Endothelial cell of umbilical vein (primary cell): ENCODE measurements at regions not wholly inside any gene's neighbourhood (a gene's known extent, or its start where the extent isn't known, plus 50 kb on each side); places are given as distances from the start of the nearest gene placed in this dataset.

Experiments used
- BruUV-seq: library from RNA; stranded (reverse); fragments of 400-500 nt; replicated peaks from 2 replicates; lab custom pipeline; 2021; lab: Mats Ljungman, UMichigan
- CTCF ChIA-PET: fragments of 300-600, 350-600 bp; sonication (Branson Sonifier 250); formaldehyde crosslinking; loops from one replicate; lab custom pipeline; 2021; ENCODE audit warnings: antibody characterized with exemption, inconsistent platforms; lab: Charles Lee
- POLR2A ChIA-PET: fragments of 300-600, 350-600 bp; sonication (Branson Sonifier 250); formaldehyde crosslinking; loops from one replicate; lab custom pipeline; 2021; ENCODE audit warnings: antibody characterized with exemption, inconsistent platforms; lab: Charles Lee
- DNase-seq: peaks from one replicate; pipeline ENCODE4 v3.0.0-alpha.2; 2011; ENCODE audit warnings: low read depth, low spot score
- FAIRE-seq: peaks from 2 replicates; lab custom pipeline; 2011; peaks lifted over from hg19 to GRCh38; lab: Jason Lieb, UNC
- H2AFZ ChIP-seq: 2 replicates; pipeline ENCODE4 v1.6.0; 2012; ENCODE audit warnings: low read depth, low read length, control low read depth, inconsistent platforms
- H3K27ac ChIP-seq: 2 replicates; pipeline ENCODE4 v1.5.1; 2011; ENCODE audit warnings: low read depth, mild to moderate bottlenecking, control low read depth, low read length, moderate library complexity; ENCODE audit not compliant: insufficient read depth
- H3K27me3 ChIP-seq, 2 experiments: 2 replicates each; pipeline versions ENCODE4 v1.6.0 to v1.6.1; 2011; ENCODE audit warnings: low read length in 2 of 2, mixed read lengths in 1 of 2; ENCODE audit not compliant: control insufficient read depth in 2 of 2, insufficient read depth in 2 of 2
- H3K36me3 ChIP-seq, 2 experiments: 2 replicates in 1 of 2; 3 replicates in 1 of 2; pipeline ENCODE4 v1.5.1; 2011; ENCODE audit warnings: low read length in 2 of 2, mild to moderate bottlenecking in 1 of 2, moderate library complexity in 1 of 2; ENCODE audit not compliant: control insufficient read depth in 2 of 2, insufficient read depth in 2 of 2; ENCODE audit errors: extremely low read depth in 1 of 2
- H3K4me1 ChIP-seq: 3 replicates; pipeline ENCODE4 v1.5.1; 2011; ENCODE audit warnings: mild to moderate bottlenecking, low read length; ENCODE audit not compliant: control insufficient read depth, insufficient read depth; ENCODE audit errors: extremely low read depth
- H3K4me2 ChIP-seq: 2 replicates; pipeline ENCODE4 v1.6.1; 2011; ENCODE audit warnings: low read length, control low read depth, mixed read lengths; ENCODE audit not compliant: insufficient read depth
- H3K4me3 ChIP-seq, 3 experiments: fragments of 200-600 bp in 1 of 3; sonication (generic), shearing (Covaris generic) in 1 of 3; replicated peaks in 1 of 3; 2 replicates each; pipeline ENCODE4 v1.5.1; 2011 to 2016; ENCODE audit warnings: control low read depth in 3 of 3, low read length in 3 of 3, mild to moderate bottlenecking in 2 of 3, inconsistent platforms in 1 of 3, low read depth in 1 of 3, moderate library complexity in 1 of 3; ENCODE audit not compliant: insufficient read depth in 1 of 3
- H3K79me2 ChIP-seq: 2 replicates; pipeline ENCODE4 v1.6.0; 2012; ENCODE audit warnings: low read length, inconsistent platforms; ENCODE audit not compliant: control insufficient read depth, insufficient read depth
- H3K9ac ChIP-seq: replicated peaks from 2 replicates; pipeline ENCODE3; 2011; ENCODE audit warnings: low read length, control low read depth; ENCODE audit not compliant: insufficient read depth; ENCODE audit errors: extremely low read depth
- H3K9me1 ChIP-seq: replicated peaks from 3 replicates; pipeline ENCODE4 v1.6.0; 2011; ENCODE audit warnings: mild to moderate bottlenecking, low read length; ENCODE audit not compliant: control insufficient read depth, insufficient read depth; ENCODE audit errors: extremely low read depth
- H3K9me3 ChIP-seq: replicated peaks from 2 replicates; pipeline ENCODE4 v1.5.1; 2012; ENCODE audit warnings: low read length, inconsistent platforms; ENCODE audit not compliant: control insufficient read depth, insufficient read depth
- H4K20me1 ChIP-seq: replicated peaks from 2 replicates; pipeline ENCODE3; 2011; ENCODE audit warnings: mild to moderate bottlenecking, low read length; ENCODE audit not compliant: control insufficient read depth, insufficient read depth; ENCODE audit errors: extremely low read depth
- EZH2 ChIP-seq: IDR thresholded peaks from 2 replicates; pipeline ENCODE4 v1.6.1; 2012; ENCODE audit warnings: borderline replicate concordance, low read depth, mild to moderate bottlenecking, moderate library complexity, low read length, inconsistent platforms; ENCODE audit not compliant: severe bottlenecking
- GATA2 ChIP-seq: IDR thresholded peaks from 2 replicates; pipeline ENCODE4 v1.7.0; 2011; ENCODE audit warnings: low read depth, mild to moderate bottlenecking, moderate library complexity, mixed read lengths, low read length; ENCODE audit not compliant: insufficient read length, insufficient read depth
- dilution Hi-C: fragments of 300-500 bp; cut with MboI; formaldehyde crosslinking; loops from one replicate; pipeline ENCODE4 v1.15.0; 2019; ENCODE audit warnings: low sequenced_read_pairs; ENCODE audit not compliant: extremely low pct_ligation_motif_present
- intact Hi-C: fragments of 100-400 bp; cut with micrococcal nuclease; formaldehyde crosslinking; loops from one replicate; pipeline ENCODE4 v1.10.0; 2022
- TF ChIP-seq, protein P1 (sequence below), 2 donors: IDR thresholded peaks; 1 replicate in 1 of 2; 2 replicates in 1 of 2; pipeline ENCODE4 v1.5.1; 2011; ENCODE audit warnings: low read length in 2 of 2, mild to moderate bottlenecking in 2 of 2, moderate library complexity in 2 of 2, control low read depth in 1 of 2, inconsistent platforms in 1 of 2, low read depth in 1 of 2; ENCODE audit not compliant: insufficient read depth in 1 of 2; ENCODE audit errors: extremely low read depth in 1 of 2

DNA sequence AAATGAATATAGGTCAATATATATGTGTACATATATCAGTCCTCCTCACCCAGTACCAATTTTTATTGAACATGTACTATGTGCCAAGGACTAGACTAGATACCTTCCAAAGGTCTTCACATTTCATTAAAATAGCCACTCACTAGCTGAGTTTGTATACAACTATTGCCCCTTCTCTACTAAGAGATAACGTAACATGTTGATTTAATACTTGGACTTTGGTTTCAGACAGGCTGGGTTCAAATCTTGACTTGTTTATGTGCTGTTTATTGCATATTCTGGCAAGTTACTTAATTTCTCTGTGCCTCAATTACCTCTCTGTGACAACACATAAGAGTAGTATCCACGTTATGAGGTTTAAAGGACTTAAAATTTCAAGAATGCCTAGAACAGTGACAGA, 184.5 kb downstream of the MTX2 start:
- H3K4me2 ChIP-seq: no peak overlapping the region
- H3K27ac ChIP-seq: no peak overlapping the region
- FAIRE-seq (no peak), DNase-seq (no peak)
- H3K9me3 ChIP-seq: no peaks in the 10 kb centered on the region
- POLR2A ChIA-PET: no interaction called here
- H3K27me3 ChIP-seq: no peaks in the 10 kb centered on the region
- BruUV-seq: no TSS peak
- H3K9ac ChIP-seq: no peak overlapping the region
- no peaks in the 10 kb centered on the region for H3K9me1 ChIP-seq
- H3K36me3 ChIP-seq: no peaks in the 10 kb centered on the region
- no peaks in the 10 kb centered on the region for H4K20me1 ChIP-seq
- dilution Hi-C loops (no loop called here), intact Hi-C loops (loop anchor here (1.0 to 10.0 kb wide), 4 partner anchors 33 to 361 kb away; no protein-coding TSS in a partner anchor)
- H2AFZ ChIP-seq: no peak overlapping the region
- no peak for TF ChIP-seq EZH2
- no peak overlapping the region for H3K4me3 ChIP-seq
- no peaks in the 10 kb centered on the region for H3K79me2 ChIP-seq
- CTCF ChIA-PET: interaction anchor here (1.6 to 9.3 kb wide), 9 partner anchors 15 to 311 kb away, joined by 5 to 338 read pairs (median 58); partner anchors contain the start of gene HOXD1
- peaks cover 3% of the 10 kb centered on the region for H3K4me1 ChIP-seq

GRCh38 chr2:176454893-176455815, 185.9 kb downstream of the MTX2 start:
- Histone ChIP-seq H3K4me2 (no peak overlapping the region), H3K9me1 (no peaks in the 10 kb centered on the region), H3K9ac (no peak overlapping the region), H3K79me2 (no peaks in the 10 kb centered on the region), H2AFZ (peak overlapping the region; percentile 42), H3K36me3 (no peaks in the 10 kb centered on the region), H3K4me3 (no peak overlapping the region), H3K27me3 (no peaks in the 10 kb centered on the region), H3K9me3 (no peaks in the 10 kb centered on the region), H4K20me1 (no peaks in the 10 kb centered on the region), H3K4me1 (peaks cover 3% of the 10 kb centered on the region), H3K27ac (no peak overlapping the region)
- DNase-seq: peak; percentile 87
- no TSS peak for BruUV-seq
- TF ChIP-seq GATA2: no peak
- TF ChIP-seq, protein P1, sequence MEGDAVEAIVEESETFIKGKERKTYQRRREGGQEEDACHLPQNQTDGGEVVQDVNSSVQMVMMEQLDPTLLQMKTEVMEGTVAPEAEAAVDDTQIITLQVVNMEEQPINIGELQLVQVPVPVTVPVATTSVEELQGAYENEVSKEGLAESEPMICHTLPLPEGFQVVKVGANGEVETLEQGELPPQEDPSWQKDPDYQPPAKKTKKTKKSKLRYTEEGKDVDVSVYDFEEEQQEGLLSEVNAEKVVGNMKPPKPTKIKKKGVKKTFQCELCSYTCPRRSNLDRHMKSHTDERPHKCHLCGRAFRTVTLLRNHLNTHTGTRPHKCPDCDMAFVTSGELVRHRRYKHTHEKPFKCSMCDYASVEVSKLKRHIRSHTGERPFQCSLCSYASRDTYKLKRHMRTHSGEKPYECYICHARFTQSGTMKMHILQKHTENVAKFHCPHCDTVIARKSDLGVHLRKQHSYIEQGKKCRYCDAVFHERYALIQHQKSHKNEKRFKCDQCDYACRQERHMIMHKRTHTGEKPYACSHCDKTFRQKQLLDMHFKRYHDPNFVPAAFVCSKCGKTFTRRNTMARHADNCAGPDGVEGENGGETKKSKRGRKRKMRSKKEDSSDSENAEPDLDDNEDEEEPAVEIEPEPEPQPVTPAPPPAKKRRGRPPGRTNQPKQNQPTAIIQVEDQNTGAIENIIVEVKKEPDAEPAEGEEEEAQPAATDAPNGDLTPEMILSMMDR (IDR thresholded peaks at IDR 0.05; ENCODE audit: extremely low read depth in 1 of 2, insufficient read depth in 1 of 2, low read depth in 1 of 2, low read length in 2 of 2): peak; percentile 78 to 82
- dilution Hi-C loops (no loop called here), intact Hi-C loops (loop anchor here (1.0 to 10.0 kb wide), 11 partner anchors 34 to 360 kb away; partner anchors contain the start of gene HOXD1)
- peak; percentile 98 for FAIRE-seq
- POLR2A ChIA-PET: interaction anchor here (0.6 to 1.3 kb wide), 3 partner anchors 99 to 314 kb away, joined by 3 to 5 read pairs (median 3); no protein-coding TSS in a partner anchor
- CTCF ChIA-PET: interaction anchor here (0.5 to 9.3 kb wide), 125 partner anchors 8 to 694 kb away, joined by 3 to 338 read pairs (median 5); partner anchors contain the start of genes HOXD1, HOXD10, HOXD4 and HOXD8
